ELR (cell line): ENCODE measurements at regions not wholly inside any gene's neighbourhood (a gene's known extent, or its start where the extent isn't known, plus 50 kb on each side); places are given as distances from the start of the nearest gene placed in this dataset.

Experiments
- DNase-seq: peaks from one replicate; pipeline ENCODE4 v3.0.0-alpha.2; 2015; ENCODE audit warnings: low read depth

- DNase-seq, result peak; percentile 69
Measured at GRCh38 chr4:137310593-137311490, 221.5 kb downstream of the PCDH18 start.

- peak; percentile 1 for DNase-seq
Measured at GRCh38 chr4:137310166-137310565, 222.1 kb downstream of the PCDH18 start.

DNA sequence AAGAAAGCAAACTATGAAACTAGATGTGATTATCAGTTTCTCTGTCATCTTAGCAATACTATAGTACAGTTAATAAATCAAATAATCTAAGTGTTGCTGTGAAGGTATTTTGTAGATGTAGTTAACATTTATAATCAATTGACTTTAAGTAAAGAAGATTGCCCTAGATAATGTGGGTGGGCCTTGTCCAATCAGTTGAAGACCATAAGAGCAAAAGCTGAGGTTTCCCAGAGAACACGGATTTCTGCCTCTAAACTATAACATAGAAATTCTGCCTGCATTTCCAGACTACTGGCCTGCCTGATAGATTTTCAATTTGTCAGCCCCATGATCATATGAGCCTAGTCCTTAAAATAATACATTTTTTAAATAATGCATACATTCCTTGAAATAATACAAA is 222.9 kb downstream of the PCDH18 start:
- no peak for DNase-seq

DNA sequence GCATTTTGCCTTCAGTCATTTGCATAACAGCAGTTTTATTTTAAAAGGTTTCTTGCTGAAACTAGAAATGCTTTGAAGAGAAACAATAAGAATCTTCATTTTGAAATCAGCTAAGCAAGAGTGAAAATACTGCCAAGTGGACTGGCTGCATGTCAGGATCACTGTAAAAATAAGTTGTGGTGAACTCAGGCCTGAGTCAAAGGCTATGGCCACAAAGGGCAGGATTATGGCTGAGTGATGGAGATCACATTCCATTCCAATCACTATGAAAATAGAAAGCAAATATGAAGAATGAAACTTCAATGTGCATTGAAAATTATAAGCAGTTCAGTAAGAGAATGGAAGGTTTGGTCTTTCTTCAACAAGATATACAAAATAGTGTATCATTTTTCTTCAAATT is 224.5 kb downstream of the PCDH18 start:
- DNase-seq, result peak; percentile 69

GRCh38 chr4:137300776-137301175 is 231.5 kb downstream of the PCDH18 start:
- peak; percentile 7 for DNase-seq

GRCh38 chr4:137299281-137299680 is 233.0 kb downstream of the PCDH18 start:
- DNase-seq, result no peak

GRCh38 chr4:137293281-137293680 is 239.0 kb downstream of the PCDH18 start:
- no peak for DNase-seq

DNA sequence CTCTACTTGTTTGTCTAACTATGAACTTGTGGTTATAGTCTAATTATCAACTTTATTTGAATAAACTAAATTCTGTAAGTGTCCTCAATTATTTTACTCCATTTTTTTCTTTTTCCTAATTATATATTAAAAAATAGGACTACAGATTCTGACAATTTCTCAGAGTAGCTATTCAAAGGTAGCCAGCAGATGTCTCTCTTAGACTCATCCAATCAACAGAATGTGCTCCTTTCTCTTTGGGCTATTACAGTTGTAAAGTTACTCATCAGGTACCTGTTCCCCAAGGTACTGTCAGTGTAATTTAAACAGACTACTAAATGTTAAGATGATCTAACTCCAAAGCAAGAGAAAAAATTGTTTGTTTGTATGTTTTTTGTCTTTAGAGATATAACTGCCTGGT is 248.6 kb downstream of the PCDH18 start:
- peak; percentile 29 for DNase-seq

DNA sequence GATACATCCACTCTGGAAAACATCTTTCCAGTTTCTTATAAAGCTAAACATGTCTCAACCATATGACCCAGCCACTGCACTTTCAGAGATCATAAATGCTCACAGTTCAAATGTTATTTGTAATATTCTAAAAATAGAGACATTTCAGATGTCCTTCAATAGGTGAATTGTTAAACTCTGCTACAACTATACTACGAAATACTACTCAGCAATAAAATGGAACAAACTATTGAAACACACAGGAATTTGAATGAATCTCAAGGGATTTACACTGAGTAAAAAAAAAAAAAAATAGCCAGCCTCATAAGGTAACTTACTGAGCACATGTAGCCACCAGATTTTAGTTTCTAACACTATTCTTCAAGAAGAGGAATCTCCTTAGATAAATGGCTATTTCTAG is 253.9 kb downstream of the PCDH18 start:
- DNase-seq, result no peak

- DNase-seq, result no peak
Measured at GRCh38 chr4:137274404-137274803, 257.9 kb downstream of the PCDH18 start.

DNA sequence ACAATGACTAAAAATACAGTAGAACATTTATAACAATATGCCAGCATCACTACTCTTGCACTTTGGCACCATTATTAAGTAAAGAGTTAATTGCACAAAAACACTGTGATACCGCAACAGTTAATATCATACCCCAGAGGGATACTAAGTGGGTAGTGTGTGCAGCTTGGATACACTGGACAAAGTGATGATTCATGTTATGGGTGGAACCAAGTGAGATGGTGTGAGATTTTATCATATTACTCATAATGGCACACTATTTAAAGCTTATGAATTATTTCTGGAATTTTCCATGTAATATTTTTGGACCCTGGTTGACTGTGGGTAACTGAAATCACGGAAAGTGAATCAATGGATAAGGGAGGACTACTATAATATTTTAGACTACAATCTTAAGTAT is 265.3 kb downstream of the PCDH18 start:
- peak; percentile 55 for DNase-seq

GRCh38 chr4:137266511-137266910 is 265.8 kb downstream of the PCDH18 start:
- no peak for DNase-seq

GRCh38 chr4:137263206-137263605 is 269.1 kb downstream of the PCDH18 start:
- DNase-seq, result no peak

DNA sequence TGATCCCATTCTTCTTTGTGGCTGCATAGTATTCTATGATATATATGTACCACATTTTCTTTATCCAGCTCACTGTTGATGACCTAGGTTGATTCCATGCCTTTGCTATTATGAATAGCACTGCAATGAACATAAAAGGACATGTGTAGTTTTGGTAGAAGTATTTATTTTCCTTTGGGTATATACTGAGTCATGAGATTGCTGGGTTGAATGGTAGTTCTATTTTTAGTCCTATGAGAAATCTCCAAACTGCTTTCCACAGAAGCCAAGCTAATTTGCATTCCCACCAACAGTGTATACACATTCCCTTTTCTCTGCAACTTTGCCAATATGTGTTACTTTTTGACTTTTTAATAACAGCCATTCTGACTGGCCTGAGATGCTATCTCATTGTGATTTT is 278.3 kb downstream of the PCDH18 start:
- DNase-seq, result peak; percentile 13

DNA sequence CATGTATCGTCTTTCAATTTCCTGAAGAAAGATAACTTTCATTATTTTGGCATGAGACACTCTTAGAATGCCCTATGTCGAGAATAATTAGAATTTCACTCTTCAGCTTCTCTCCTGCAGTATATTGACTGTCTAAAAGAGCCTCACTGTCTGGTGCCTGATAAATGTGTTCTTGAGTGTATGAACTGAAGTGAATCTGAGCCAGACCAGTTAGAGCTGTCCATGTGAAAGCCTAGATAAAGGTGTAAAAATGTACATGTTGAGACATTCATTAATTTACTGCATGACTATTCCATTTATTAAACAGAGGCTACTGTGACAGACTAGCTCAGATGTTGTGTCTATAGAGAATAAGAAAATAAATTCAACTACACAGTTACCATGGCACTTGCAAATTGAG is 283.2 kb downstream of the PCDH18 start:
- DNase-seq, result no peak

DNA sequence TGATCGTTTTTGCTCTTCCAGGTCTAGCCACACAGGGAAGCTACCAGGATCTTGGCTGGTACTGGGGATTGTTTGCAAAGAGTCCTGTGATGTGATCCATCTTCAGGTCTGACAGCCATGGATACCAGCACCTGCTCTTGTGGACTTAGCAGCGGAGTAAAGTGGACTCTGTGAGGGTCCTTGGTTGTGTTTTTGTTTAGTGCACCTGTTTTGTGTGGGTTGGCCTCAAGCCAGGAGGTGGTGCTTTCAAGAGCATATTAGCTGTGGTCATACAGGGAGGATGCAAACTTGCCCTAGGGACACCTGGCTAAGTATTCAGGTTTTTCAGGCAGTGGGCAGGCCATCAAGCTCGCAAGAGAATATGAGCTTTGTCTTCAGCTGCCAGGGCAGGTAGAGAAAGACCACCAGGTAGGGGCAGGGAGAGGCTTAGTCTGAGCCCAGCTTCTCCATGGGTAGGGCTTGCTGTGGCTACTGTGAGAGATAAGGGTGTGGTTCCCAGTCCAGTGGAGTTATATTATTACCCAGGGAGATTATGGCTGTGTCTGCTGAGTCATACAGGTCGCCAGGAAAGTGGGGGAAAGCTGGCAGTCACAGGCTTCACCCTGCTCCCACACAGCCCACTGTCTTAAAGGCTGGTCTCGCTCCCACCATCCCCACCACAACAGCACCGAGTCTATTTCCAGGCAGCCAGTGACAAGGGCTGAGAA is 293.7 kb downstream of the PCDH18 start:
- DNase-seq, result no peak

DNA sequence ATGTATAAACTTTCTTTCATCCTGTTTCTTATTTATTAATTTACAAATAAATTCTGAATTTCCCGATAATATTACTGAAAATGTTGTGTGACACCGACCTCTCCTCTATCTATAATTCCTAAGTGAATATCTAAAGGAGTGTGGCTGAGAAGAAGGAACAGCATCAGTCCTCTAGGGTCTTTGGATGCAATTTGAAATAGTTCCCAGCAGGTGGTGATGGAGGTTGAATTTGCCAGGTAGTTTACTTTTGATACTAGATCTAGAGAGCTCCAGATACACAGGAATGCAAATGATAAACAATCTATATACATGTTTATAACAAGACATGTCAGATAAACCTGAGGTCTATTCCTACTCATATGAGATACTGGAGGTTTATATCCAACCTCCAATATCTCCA is 305.4 kb downstream of the PCDH18 start:
- DNase-seq, result peak; percentile 40

DNA sequence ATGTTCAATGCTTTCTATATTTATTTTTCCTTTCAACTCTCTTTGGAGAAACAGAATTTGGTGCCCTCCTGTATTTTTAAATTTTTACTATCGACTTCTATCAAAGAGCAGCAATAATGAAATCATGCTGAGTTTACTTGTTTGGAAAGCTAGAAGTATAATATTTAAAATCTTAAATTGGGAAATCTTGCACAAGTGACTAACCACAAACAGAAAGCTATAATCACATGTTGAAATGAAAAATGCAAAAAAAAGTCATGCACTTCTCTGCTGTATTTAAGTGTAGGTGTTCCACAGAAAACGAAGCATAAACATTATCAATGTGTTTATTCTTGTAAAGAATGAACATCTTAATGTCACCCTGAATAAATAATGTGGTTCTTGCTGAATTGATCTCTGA is 306.1 kb downstream of the PCDH18 start:
- DNase-seq, result no peak

DNA sequence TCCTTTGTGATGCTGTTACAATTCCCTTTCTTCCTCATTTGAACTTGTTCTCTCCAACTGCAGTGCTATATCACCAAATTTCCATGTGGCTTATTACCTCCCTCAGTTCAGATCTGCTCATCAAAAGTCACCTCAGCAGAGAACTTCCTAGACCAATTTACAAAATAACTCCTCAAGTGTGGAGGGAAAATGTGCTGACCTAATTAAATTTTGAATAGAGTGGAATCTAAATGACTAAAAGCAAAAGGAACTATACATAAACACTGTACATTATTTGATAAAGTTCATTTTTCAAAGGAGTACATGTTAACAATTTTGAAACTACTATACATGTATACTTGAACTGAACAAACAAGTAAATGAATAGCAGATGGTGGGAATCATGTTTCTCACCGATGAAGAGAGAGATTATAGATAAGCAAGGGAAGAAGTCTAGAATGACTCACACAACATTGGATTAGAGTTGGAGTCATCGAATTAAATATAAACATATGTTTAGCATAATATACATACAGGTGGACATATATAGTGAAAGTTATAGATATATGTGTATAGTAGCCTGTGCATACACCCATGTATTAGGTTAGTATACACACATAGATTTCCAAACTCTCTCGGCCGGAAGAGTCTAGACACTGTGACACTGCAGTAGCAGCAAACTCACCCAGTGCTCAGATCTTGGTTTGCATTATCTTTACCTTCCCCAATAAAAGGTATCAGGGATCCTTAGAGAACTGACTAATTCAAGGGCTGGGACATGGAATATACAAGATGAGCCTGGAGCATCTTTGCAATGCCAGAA is 318.7 kb downstream of the PCDH18 start:
- DNase-seq, result peak; percentile 35

DNA sequence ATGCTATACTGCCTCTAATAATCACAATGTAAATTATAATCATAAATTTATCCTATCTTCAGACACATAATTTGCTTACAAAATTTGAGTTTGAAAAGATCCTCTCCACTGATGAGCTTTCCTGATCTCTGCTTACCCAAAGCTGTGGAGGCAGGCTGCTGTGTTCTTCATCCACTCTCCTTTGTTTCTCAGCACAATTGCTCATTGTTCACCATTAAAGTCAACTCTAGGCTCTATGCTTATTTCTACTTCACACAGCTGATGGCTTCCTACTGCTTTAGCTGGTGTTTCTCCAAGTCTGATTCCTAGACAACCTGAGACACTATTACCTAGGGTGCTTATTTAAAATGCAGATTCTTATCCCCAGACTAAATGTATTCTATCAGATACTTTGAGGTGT is 319.7 kb downstream of the PCDH18 start:
- DNase-seq, result no peak

DNA sequence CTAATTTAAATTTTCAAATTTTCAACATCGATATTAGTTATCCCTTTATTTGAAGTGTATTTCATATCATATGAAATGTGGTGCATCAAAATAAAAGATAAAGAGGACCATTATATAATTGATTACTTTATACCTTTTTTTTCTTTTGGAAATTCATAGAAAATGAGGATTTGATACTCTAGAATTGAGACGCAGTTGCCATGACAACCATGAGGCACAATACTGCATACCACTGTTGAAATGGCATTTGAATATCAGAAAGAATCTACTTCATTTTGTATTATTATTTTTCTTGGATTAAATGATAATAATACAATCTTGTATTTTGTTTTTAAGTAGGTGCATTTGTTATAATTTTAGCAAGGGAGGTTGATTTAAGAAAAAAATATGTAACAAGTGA is 323.1 kb downstream of the PCDH18 start:
- no peak for DNase-seq

GRCh38 chr4:137206781-137207180 is 325.5 kb downstream of the PCDH18 start:
- DNase-seq, result no peak

GRCh38 chr4:137203601-137204000 is 328.7 kb downstream of the PCDH18 start:
- DNase-seq, result no peak
